ENCODE measurements at regions not wholly inside any gene's neighbourhood (a gene's known extent, or its start where the extent isn't known, plus 50 kb on each side); places are given as distances from the start of the nearest gene placed in this dataset.

DNA sequence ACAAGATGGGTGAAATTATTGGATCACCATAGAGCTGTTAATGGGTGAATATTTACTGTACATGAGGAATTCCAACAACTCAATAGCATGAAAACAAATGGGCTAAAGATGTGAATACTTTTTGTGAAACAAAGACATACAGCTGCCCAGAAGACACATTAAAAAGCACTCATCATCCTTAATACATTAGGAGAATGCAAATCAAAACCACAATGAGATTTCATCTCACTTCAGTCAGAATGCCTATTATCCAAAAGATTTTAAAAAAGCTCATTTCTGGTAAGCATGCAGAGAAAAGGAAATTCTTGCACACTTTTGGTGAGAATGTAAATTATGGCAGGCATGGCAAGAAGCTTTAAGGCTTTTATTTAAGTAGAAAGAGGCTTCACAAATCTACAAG lies 770.8 kb upstream of the AMELY start:
- TF ChIP-seq CTCF (IDR thresholded peaks at IDR 0.05; ENCODE audit: low read length) = no peak
- TF ChIP-seq EZH2 (IDR thresholded peaks at IDR 0.05; ENCODE audit: borderline replicate concordance, low read length) = no peak
